HG03520 (cell line): ENCODE measurements at regions not wholly inside any gene's neighbourhood (a gene's known extent, or its start where the extent isn't known, plus 50 kb on each side); places are given as distances from the start of the nearest gene placed in this dataset.

Source experiments
- ATAC-seq: cut with Tn5 transposase; IDR thresholded peaks from one replicate; pipeline ENCODE4 v1.9.1; 2021; ENCODE audit warnings: mild to moderate bottlenecking, moderate library complexity; ENCODE audit not compliant: unreplicated experiment

DNA sequence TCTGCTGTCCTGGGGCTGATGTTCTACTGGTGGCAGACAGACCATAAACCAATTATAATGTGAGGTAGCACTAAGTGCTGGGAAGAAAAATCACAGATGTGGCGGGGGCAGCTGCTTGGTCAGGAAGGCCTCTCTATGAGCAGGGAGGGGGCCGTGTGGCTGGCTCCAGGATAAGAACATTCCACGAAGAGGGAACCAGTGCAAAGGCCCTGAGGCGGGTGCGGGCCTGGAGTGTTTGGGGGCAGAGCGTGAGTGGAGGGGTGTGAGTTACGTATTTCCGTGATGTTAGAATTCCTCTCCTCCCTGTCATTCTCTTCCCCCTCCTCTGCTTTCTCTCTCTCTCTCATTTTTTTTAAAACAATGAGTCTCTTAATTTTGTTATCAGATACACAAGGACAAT lies 67.2 kb downstream of the CEBPB start:
- no peak for ATAC-seq

DNA sequence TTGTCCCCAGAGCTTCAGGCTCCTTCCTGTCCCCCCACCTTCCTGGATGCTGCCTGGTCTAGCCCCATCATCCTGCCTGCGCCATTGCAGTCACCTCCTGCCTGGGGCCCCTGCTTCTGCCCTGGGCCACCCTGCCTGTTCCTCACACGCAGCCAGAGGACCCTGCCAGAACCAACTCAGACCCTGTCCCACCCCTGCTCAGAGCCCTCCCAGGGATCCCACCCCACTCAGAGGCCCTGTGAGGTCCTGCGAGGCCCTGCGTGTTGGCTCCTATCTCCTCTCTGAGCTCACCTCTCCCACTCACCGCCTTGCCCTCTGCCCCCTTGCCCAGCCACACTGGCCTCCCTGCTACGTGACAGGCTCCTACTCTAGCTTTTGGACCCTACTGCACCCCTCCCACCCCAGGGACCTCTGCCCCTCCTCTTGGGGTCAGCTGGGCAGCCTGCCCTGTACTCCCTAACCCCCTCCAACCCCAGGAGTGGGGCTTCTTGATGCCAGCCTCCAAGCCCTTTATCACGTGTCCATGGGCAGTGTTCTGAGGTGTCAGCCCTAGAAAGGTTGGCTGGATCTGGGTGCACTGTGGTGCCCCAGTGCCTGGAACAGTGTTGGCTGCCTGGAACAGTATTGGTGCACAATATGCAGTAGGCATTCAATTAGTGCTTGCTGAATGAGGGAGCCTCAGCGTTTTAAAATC lies 68.3 kb downstream of the CEBPB start:
- ATAC-seq = no peak

DNA sequence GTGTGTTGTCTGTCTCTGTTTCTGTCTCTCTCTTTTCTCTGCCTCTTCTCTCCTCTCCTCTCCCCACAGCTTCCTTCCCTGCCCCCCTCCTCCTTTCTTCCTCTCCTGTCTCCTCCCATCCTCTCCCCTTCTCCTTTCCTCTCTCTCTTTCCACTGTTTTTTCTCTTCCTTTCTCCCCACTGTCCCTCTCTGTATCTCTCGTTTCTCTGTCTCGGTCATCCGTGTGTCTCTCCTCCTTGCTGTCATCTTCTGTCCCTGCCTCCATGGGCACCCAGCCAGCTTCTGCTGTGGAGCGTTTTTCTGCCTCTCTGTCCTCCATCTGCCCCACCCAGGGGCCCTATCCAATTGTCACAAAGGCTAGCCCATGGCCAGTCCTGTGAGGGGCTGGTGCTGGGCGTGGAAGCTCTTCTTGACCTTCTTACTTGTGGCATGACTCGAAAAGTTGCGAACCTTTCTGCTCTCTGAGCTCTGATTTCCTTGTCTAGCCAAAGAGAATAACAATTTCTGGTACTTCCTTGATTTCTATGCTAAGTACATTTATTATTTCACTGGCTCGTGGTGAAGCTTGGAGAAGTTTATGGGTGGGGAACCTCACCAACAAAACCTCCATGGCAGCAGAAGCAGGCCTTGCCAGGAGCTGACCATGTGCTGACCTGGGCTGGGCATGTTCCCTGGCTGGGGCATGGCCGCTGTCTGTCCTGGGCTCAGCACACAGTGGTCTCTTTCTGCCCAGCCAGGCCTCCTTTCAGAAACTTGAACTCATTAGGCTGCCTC lies 69.3 kb downstream of the CEBPB start:
- ATAC-seq = no peak

DNA sequence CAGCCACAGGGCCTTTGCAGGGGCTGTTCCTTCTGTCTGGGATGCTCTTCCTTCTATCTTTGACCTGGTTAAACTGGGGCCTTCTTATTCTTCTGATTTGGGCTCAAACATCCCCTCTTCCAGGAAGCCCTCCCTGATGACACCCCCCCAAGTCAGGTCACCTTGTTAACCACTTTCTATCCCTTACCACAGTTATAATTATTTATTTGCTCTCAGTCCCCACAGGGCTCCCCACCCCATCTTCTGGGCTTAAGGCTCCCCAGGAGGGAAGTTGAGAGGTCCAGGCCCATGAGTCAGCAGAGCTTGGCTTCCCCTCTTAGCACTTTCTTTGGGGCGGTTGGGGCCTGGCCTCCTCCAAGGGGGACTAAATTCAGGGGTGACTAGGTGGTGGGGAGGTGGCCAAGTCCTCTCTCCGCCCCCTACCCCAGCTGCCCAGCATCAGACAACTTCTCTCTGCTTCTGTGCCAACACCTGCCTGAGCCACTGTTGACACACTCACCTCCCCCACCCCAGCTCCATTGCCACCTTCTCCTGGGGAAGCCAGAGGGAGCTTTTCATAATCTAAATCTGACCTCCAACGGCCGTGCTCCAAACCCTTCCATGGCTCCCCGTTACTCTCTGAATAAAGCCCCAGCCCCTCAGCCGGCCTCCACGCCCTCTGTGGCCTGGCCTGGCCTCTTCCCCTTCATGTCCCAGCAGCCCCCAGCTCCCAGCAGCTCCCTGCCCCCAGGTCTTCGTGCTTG lies 70.0 kb downstream of the CEBPB start:
- no peak for ATAC-seq

DNA sequence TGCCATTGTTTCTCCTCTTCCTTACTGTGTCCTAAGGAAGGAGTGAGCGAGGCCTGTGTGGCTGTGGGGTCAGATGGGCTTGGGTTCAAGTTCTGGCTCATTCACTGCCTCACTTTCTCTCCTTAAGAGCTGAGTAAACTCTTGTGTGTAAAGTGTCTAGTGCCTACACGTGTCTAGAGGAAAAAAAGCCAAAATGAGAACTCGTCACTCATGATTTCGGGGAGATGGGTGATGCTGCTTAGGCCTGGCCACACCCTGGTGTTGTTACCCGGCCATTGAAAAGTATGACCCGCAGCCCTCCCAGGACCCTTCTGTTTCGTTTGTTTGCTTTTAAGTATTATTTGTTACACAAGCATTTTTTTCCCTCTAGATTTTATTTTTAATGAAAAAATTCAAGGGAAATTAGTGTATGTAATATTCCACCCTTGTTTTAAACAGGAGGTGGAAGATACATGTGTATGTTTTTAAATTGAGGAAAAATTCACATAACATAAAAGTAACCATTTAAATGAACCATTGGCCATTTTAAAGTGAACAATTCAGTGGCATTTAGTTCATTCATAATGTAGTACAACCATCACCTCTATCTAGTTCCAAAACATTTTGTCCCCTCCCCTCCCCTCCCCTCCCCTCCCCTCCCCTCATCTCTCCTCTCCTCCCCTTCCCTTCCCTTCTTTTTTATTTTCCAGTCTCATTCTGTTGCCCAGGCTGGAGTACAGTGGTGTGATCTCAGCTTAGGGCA lies 71.0 kb downstream of the CEBPB start:
- no peak for ATAC-seq

DNA sequence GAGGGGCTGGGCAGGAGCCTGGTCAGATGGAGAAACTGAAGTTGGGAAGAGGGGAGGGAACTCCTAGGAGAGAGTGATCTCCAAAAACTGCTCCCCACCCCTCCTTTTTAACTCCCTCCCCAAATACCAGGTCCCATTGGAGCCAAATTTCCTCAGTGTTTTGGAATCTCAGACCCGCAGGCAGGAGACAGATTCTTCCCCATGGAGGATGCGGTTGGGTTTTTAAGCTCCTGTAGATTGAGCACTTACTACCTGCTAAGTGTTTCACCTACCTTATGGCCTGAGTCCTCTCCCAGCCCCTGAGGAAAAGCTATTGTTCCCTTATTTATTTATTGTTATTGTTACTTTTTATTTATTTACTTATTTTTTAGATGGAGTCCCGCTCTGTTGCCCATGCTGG lies 73.2 kb downstream of the CEBPB start:
- no peak for ATAC-seq

DNA sequence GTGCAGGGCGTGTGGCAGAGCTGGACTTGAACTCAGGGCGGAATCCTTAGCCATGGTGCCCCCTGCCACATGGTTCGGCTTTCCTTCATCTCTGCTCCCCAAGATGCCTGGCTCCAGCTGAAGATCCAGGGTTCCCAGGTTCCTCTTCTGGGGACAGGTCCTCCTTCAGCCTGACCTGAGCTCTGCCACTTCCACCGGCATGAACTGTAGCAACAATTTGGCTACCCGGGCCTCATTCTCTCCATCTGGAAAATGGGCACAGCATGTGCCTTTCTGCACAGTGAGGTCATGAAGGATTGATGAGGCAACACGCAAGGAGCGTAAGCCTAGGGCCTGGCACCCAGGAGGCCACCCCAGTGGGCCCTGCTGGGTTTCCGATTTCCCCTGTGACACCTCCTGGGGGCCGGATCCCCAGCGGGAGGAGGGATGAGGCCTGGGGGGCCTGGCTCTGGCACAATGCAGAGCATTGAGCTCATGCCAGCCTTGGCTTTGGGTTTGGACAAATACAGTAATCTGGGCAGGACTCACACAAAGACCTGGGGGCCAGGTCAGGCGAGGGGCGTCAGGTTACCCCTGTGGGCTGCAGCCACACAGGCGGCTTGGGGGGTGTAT lies 74.0 kb downstream of the CEBPB start:
- ATAC-seq = no peak

DNA sequence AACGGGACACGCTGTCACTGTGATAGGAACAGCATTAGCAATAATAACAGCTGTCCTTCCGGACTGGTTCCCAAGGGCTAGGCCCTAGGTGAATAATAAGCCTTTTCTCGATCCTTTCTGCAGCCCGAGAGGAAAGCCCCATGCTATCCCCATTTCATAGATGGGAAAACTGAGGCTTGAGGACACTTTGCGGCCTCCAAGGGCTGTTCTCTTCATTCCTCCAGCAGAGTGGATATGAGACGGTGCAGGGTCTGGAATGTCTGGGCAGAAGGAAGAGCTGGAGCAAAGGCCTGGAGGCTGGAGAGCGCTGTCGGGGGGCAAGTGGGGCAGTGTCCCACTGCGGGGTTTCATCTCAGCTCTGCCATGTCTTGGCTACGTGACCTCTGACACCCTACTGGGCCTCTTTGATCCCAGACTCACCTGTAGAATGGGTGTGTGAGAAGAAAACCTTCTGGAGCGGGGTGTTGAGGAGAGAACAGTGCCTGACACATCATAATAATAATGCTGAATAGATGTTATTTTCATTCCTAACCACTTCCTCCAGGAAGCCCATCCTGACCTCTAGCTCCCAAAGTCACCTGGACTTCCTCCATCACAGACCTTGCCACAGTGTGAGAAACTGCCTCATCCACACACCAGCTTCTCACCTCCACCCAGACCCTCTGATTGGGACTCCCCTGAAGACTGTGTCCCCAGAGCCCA lies 74.8 kb downstream of the CEBPB start:
- ATAC-seq = no peak

DNA sequence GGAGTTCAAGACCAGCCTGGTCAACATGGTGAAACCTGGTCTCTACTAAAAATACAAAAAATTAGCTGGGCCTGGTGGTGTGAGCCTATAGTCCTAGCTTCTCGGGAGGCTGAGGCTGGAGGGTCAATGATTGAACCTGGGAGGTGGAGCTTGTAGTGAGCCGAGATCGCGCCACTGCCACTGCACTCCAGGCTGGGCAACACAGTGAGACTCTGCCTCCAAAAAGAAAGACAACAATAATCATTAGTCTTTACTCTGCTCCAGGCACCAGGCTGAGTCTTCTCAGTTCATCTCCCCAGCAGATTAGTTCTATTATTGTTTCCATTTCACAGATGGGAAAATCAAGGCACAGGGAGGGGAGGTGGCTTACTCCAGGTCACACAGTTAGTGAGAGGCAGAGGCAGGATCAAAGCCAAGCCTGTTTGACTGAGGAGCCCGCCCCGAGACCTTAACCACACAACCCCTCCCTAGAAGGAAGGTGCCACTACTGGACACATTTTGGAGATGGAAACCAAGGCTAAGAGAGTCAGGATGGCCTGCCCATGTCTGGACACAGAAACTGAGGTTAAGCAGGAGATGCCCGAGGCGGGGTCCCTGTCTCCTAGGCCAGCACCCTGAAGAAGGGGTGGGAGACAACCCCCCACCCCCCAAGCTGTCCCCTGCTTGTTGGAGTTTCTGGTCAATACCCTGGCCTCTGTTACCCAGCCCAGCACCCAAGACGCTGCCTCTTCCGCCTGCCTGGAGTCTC lies 75.8 kb downstream of the CEBPB start:
- ATAC-seq = no peak

DNA sequence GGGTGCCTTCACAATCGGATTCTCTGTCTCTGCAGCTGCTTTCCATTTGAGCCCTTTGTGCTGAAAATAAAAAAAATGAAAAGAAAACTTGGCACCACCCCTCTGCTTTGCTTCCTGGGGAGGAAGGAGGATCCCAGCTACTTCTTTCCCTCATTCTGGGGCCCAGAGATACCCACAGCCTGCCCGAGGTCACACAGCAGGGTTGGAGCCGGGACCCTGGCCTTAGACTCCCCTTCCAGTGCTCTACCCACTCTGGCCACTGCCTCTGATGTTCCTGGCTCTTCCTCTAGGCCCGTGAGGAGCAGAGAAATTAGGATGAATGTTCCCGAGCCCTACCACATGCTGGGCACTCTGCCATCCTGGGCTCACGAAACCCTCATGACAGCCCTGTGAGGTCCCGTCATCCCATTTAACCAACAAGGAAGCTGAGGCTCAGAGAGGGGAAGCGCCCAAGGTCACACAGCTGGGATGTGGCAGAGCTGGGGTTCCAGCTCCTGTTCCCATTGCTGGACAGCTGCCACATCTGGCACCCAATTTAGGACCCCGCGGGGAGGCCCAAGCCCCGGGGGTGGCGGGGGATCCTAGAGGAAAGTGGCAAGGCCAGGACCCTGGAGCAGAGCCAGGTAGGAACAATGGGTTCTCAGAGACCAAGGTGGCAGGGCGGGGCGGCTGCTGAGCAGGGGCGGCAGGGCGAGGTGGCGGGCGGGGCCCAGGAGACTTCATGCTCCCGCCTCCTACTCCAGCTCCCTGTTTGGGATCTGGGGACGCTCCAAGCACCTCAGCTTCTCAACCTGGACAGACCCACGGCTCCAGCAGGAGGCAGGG lies 76.6 kb downstream of the CEBPB start:
- no peak for ATAC-seq

DNA sequence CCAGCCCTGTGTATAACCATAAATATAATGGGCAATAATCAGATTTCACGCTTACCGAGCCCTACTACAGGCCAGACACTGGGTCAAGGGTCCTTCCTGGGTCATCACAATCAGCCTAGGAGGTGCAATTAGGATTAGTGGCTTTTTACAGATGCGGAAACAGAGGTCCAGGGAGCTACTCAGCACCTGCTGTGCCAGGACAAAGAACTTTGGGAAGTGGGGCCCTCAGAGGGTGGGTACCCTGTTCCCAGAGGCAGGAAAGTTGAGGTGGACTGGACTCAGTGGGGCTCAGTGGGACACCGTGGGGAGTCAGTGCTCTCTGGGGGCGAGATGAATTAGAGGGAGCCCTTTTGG lies 77.2 kb downstream of the CEBPB start:
- ATAC-seq = no peak

DNA sequence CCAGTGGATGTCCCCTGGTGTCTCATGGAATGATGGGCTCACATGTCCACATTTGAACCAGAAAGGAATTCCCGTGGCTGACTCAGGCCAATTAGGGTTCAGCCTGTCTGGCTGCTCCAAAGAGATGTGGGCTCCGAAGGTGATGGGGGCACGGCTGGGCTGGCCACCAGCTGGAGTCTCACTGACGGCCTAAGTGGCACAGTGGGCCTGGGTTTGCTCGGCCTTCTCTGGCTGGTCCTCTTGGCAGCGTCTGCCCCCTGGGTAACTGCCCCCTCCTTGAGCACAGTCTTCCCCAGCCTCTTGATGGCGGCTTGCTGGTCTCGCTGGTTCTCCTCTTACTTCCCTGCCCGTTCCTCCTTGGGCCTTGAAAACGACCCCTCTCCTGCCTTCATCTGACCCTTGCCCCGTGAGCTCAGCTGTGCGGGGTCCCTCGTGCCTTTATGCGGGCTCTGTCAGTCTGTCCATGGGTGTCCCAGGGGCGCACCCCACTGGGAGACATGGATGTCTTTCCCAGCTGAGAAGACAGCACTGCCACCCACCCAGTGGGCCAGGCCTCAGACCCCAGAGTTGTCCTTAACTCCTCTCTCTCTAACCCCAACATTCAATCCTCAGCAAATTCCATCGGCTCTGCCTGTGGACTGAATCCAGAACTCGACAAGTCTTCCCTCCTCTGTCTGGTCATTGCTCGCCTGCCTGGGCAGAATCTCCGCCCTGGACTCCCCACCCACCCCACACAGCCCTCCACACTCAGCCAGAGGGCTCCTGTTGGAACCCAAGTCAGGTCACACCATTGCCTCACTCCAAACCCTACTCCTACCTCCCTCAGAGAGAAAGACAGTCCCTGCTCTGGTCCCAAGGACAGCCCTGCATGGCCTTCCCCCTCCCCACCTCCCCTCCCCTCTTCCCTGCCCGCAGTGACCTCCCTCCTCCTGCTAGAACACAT lies 78.7 kb downstream of the CEBPB start:
- no peak for ATAC-seq

DNA sequence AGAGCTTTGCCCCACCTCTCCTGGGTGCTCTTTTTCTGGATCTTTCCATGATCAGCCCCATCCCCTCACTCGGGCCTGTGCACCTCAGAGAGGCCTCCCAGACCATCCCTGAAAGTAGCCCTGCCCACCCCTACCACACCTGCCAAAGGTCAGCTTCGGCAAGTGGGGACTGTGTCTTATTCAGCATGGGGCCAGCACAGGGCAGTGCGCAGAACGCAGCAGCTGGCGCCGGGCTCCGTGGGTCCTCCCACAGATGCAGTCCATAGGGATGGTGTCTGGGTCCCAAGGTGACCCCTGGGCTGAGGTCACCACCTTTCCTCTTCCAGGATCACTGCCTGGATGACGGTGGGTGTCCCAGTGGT lies 79.4 kb downstream of the CEBPB start:
- no peak for ATAC-seq

DNA sequence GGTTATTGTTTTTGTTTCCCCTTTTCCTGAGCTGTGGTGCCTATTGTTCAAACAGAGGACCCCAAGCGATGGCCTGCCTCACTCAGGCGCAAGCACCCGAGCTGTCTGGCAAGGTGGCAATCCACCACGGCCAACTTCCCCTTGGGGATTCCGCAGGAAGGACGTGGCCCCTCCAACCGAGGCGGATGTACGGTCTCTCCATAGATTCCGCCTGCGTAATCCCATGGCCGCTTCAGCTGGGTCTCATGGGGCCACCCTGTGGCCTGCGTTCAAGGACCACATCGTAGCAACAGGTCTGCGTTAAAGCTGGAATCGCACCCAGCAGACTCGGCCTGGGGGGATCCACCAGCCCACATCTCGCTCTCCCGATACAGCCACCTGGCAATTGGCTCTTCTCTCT lies 79.9 kb downstream of the CEBPB start:
- ATAC-seq = no peak

DNA sequence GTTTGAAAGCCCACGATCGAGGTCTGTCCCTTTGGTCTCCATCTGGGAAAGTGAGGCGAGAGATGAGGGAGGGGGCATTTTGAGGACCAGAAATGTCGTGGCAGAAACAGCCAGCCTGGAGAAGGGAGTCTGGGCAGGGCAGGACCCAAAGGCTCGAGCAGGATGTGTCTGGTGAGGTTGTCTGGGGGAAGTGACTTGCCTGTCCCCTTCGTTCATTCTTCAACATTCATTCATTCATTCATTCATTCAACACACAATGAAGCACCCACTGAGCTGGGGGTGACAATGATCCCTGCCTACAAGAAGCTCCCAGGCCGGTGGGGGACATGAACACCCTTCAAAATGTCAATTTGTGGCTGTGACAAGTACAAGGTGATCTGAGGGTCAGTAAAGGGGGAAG lies 80.5 kb downstream of the CEBPB start:
- ATAC-seq = no peak

DNA sequence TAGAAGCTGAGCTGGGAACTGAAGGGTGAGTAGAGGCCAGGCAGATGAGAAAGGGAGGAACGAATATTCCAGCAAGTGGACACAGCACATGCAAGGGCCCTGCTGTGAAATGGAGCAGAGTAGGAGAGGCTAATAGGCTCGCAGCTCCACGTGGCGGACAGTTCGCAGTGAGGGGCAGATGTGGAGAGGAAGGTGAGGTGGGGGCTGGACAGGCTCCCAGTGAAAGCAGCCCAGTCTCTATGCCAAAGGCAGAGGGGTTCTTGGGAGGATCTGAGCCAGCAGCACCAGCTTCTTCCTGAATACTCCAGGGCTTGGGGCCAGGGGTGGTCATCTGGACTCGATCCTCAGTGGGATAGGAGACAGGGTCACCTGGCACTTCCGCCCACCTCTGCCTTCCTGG lies 81.0 kb downstream of the CEBPB start:
- ATAC-seq = no peak

DNA sequence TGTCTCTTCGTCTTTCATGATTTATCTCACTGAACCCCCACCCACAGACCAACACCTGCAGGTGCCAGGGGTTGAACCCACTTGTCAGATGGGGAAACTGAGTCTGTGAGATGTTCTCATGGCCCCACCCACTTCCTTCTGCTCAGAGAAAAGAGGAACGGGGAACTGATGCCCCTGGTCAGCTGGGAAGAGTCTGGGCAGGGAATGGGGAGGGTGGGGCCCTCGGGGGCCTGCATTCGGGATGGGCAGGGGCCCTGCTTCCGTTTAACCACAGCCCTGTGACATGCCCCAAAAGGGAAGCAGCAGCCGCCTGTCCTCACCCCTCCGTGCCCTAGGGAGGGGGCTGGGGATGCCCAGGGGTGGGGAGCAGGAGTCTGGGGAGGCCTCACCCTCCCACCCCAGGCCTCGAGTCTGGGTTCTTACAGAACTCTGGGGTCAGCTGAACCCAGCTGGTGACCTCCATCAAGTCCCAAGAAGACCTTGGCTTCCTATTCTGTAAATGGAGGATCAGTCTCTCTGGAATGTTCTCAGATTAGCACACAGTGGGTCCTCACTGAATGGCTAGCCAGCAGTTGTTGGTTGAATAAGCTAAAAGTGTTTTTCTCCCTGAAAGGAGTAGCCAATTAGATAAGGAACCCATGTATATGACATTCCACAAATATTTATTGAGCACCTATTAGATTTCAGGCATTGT lies 81.5 kb downstream of the CEBPB start:
- ATAC-seq = no peak
